HL-60 (cell line): ENCODE measurements at regions not wholly inside any gene's neighbourhood (a gene's known extent, or its start where the extent isn't known, plus 50 kb on each side); places are given as distances from the start of the nearest gene placed in this dataset.

Source experiments
- CTCF ChIP-seq: IDR thresholded peaks from one replicate; pipeline ENCODE4 v1.5.1; 2011; ENCODE audit warnings: low read length, control low read depth, inconsistent platforms; ENCODE audit not compliant: insufficient read depth
- POLR2AphosphoS5 ChIP-seq: IDR thresholded peaks from 2 replicates; pipeline ENCODE4 v1.6.1; 2012; ENCODE audit warnings: low read depth

GRCh38 chr11:92789761-92790160 lies 179.7 kb upstream of the MTNR1B start:
- no peak for TF ChIP-seq CTCF
- no peak for TF ChIP-seq POLR2AphosphoS5
